H1 (cell line): ENCODE measurements at regions not wholly inside any gene's neighbourhood (a gene's known extent, or its start where the extent isn't known, plus 50 kb on each side); places are given as distances from the start of the nearest gene placed in this dataset.

ENCODE experiments used
- SIRT6 ChIP-seq: IDR thresholded peaks from one replicate; pipeline ENCODE4 v1.7.1; 2012; ENCODE audit warnings: low read length, inconsistent platforms

GRCh38 chr12:76957301-76957700 lies 78.5 kb upstream of the CSRP2 start (continued):
- TF ChIP-seq SIRT6, result no peak
